Hematopoietic multipotent progenitor cell treated with erythropoietin and hydrocortisone succinate and interleukin-3 and kit ligand, for 4 days (in vitro differentiated cells): ENCODE measurements at regions not wholly inside any gene's neighbourhood (a gene's known extent, or its start where the extent isn't known, plus 50 kb on each side); places are given as distances from the start of the nearest gene placed in this dataset.
"Not testable (repeated sequence)": the region's sequence is repeated elsewhere in the genome, so short reads cannot be mapped to it uniquely, and the experiment has no call there.

Experiments
- DNase-seq: peaks from one replicate; pipeline ENCODE4 v3.0.0-alpha.2; 2015

DNA sequence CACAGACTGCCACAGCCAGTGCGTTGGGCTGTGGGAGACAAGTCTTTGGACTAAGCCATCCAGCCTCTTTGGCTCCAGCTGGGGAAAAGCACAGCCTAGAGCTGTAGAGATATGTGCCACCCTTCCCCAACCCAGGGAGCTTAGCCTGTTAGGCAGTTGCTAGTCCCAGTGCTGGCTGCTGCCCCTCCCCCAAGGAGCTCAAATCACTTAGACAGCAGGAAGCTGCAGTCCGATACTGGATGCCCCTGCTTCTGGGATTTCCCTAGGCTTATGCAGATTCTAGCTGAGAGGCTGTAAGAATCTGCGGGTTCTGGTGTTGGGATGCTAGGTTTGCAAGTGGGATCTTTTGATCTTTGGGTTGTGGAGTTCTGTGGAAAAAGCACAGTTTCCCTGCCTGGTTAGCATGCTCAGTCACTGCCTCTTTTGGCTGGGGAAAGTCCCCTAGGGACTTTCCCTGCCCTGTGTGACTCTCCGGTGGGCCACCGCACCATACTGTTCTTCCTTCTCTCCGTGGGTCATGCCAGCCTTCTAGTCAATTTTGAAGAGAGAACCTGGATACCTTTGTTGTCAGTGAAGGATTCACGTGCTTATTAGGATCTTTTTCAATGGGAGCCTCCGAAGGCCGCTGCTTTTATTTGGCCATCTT lies 792.0 kb downstream of the KCNA4 start:
- DNase-seq: no peak

DNA sequence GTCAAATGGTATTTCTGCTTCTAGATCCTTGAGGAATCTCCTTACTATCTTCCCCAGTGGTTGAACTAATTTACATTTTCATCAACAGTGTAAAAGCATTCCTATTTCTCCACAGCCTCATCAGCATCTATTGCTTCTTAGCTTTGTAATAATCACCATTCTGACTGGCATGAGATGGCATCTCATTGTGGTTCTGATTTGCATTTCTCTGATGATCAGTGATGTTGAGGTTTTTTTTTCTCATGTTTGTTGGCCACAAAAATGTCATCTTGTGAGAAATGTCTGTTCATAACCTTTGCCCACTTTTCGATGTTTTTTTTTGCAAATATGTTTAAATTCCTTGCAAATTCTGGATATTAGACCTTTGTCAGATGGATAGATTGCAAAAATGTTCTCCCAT lies 797.3 kb downstream of the KCNA4 start:
- not testable (repeated sequence) for DNase-seq

DNA sequence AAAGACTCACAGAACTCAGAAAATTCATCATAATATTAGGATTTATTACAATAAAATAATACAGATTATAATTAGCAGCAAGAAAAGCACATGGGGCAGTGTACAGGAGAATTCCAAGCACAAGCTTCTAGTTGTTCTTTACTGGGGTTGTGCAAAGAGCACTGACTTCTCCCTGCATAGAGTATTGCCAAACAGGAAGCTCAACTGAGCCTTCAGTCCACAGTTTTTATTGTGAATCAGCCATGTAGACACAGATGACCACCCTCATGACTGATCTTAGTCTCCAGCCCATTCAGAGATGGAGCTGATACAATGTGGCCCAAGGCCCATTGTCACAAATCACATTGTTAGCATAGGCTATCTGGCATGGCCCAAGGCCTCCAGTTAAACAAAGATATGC lies 798.9 kb downstream of the KCNA4 start:
- DNase-seq: no peak

DNA sequence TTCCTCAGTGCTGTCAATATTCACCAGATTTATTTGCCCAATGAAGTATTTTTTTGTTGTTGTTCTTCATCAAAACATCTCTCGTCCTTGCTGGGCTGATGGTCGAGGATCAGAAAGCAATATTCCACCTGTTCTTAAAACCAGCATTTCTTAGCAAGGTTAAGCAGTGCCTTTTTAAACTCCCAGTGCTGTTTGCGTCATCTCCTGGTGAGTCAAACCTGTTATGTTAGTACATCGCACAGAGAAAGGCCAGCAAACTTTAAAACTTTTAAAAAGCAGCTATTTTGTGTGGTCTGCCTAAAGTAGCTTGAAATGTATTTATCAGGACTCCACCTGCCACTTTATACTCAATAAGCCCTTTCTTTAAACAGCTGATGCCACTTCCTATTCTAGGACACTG lies 802.0 kb downstream of the KCNA4 start:
- no peak for DNase-seq

DNA sequence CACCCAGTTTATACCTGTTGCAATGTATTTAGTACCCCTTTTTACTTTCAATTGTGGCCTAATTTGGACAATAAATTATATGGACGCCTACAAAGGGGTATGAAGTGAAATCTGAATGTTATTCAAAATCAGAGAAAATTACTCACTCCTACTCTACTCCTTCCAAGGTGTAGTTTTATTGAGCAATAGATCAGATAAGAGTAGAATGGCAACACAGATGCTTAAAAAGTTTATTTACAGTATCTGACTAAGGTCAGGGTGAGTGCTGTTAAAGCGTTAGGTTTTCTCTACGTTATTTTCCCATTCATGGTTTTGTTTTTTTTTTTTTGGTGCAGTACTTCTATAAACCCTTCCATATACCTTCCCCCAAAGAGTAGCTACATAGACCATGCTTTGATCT lies 805.6 kb downstream of the KCNA4 start:
- DNase-seq: no peak

DNA sequence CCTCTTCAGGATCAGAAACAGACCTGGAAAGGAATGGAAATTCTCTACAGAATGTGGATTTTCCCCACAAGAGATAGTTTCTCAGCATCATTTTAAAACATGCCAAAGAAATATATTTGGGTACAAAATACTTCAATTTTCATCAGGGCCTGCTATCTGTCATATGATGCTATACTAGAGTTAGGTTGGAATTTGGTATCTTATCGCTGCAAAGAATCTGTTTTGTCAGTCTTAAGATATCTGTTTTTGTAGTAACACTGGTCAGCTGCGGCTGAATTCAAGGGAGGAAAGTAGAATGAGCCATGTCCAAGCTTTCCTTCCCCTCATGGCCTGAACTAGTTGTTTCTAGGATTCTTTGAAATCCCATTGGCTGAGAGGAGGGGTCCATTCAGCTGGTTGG lies 806.4 kb downstream of the KCNA4 start:
- DNase-seq: no peak

DNA sequence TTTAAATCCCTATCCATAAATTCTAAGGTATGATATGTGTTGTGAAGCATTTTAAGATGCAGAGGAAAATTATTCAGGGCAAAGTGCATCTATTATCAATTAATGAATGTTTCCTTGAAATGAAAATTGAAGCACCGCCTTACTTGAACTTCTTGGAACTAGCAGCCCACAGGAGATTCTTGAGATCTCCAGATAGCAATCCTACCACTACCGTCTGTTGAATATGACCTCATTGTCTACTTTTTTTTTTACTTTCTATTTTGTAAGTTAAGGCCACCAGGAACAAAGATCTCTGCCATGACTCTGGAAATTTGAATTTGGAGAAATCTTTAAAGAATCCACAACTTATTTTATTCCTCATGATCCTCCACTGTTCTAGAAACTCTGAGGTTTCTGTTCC lies 808.7 kb downstream of the KCNA4 start:
- no peak for DNase-seq

DNA sequence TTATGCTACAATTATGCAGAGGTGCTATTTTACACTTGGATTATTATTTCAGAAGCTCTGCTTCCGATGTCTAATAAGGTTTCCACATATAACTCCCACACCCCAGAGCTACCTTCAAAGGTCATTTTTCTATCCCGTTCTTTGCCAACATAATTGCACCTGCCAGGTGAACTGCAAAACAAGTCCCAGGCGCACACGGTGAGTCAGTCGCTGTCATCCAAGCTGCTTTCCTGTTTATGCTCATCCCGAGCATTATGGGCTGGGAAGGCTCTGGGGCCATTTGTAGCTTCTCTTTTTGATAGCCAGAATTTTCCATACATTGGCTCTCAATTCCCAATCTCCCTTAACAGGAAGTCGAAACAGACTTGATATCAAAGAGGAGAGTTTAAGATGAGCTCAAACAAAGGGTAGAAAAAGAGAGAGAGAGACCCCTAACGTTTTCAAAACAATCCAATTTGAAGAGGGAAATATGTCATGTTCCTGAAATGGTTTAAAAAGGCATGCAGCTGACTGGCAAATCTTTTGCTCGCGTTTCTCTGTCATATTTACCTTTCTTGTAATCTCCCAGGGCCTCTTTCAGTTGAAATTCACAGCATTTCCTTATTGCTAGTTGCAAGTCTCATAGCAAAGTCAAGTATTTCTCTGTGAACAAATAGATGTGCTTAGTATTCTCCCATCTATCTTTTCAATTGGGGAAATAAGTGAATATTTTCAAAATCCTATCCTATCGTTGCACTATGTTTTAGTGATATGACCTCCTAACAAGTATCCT lies 815.9 kb downstream of the KCNA4 start:
- no peak for DNase-seq

DNA sequence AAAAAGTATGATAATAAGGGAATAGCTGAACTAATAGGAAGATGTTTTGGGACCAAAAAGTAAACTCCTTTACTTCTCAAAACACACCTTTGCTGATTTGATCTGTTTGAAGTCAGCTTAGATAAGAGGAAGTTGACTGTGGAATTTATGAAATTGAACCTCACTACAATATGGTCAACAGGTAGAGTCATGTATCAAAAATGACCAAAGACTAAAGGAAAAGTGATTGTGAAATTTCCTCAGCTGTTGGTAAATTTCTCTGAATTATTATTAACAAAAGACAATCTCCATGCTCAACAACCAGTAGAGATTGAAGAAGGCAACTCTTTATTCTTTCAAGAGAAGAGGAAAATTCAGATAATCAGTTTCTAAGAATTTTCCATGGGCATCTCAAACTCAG lies 826.5 kb downstream of the KCNA4 start:
- DNase-seq: no peak

DNA sequence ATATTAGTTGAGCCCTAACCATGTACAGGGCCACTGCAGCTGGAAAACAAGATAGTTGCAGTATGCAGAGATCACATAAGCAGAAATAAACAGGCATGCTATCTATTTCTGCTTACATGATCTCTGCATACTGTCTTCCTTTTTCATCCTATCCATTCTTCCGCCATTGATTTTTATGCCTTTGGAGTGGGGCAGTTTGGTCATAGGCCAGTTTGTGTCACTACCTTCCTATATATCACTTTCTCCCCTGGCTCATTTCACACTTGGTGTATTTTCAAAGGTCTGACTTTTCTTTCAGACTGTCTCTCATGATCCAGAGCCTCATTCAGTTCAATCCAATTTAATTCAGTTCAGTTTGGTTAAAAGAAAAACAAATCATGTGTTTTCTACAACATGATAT lies 829.6 kb downstream of the KCNA4 start:
- DNase-seq: no peak

DNA sequence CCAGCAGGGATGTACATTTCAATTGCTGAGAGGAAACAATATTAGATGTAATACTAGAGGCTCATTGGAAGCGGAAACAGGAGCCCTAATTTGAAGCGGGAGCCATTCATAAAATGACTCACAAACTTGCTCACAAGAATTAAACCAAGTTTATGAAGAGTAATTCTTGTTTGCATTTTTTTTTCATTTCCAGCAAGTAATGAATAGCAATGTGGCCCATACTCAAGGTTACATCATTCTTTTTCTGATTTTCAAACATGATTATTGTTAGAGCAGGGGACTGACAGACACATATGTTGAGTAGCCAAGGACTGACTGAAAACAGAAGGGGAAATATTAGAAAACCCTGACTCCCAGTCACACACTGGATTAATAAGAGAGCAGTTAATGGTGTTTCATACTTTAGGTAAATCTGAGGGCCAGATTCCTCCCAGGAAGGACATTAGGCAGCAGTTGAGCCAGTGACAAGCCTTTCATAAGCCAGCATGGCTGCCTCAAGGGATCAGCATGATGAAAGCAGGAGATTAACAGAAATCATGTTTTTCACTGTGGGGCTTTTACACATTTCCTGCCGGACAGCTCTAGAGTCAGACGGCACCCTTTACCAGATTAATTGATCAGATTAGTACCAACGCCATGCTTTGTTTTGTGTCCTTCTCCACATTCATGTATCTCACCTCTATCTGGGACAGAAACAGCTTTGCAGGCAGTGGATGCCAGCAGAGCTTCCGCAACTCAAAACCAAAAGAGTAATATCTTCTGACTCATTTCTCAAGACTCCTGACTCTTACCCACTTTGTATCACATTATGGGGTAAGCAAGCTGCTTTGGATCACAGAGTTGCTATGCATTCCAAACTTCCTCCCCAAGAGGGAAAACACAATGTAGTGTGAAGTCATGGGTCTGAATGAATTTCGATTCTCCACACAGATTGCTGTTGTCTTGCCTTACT lies 831.6 kb downstream of the KCNA4 start:
- DNase-seq: no peak

DNA sequence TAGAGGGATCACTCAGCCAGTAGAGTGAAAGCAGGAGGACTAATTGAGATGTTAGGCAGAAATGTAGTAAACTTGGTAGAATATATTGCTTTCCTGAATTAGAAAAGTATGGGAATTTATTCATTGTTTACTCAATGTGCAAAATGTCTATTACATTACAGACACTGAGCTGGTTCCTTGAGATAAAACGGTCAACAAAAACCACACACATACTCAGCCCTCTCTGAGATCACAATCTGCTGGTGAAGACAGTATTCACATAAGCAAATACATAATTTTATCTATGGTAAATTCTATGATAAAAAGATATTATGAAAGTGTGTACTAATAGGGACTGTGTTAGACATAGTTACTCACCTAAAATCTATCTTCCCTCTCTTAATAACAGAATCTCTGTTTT lies 833.5 kb downstream of the KCNA4 start:
- no peak for DNase-seq

DNA sequence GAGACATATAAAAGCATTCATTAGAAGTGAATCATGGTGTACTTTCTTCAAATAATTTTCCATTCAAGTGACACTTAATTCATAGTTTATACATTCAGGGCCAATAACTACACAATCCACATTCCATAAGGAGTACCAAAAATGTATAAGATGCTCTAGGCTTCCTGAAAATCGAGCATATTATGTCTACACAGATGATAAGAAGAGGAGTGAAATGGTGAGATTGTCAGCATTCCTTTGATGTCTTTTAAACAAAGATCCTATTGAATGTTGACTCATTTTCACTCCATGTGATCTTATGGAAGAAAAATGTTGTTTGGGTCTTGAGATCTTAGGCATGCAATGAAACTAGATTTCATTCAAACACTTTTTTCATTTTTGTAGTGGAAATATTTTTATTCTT lies 843.2 kb downstream of the KCNA4 start:
- DNase-seq: no peak

DNA sequence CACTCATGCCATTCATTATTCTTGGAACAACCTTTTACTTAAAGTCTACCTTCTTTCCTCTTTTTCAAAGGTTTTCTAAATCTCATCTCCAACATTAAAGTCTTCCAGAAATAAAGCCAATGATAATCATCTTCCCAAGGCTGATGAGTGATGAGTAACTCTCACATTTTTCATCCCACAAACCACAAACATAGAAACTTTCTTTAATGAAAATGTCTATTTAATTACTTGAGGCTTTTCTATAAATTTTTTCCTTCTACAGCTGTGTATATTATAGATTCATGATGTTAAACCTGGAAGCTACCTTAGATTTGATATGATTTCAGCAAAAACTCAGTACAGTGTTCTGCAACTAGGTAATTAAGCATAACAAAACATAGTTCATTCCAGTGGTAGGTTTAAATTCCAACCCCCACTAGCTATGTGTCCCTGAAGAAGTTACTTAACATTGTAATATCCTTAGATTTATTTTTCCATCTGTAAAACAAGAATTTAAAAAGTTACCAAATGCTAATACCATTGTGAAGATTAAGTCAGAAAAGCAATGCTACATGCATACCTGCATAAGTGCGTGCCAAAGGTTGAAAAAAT lies 845.4 kb downstream of the KCNA4 start:
- no peak for DNase-seq

DNA sequence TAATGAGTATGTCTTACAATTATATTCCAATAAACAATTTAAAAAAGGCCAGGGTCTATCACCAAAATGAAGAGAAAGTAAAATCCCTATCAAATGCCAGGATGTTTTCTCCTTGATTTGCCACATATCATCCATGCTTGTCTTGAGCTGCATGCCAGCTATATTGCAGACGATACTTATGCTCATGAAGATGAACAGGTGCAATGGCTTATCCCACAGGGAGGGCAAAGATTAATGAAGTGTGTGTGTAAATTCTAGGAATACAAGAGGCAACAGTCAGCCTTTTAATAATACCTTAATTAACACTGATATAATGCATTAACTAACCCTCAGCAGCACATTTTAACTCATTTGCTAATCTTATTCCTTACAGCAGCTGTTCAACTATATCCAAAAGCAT lies 850.5 kb downstream of the KCNA4 start:
- DNase-seq: no peak

DNA sequence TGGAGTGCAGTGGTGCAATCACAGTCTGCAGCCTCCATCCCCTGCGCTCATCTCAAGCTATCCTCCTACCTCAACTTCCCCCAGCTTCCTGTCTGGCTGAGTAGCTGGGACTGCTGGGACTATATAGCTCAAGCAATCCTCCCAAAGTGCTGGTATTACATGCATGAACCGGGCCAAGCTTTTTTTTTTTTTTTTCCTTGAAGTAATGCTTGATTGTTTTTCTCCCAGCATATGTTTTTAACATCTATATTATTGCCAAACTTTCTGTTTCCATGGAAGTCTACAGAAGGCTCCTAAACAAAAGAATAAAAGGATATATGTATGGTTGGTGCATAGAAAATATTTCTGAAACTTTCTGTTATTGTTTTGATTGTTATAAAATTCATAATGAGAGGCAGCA lies 853.6 kb downstream of the KCNA4 start:
- DNase-seq: no peak

DNA sequence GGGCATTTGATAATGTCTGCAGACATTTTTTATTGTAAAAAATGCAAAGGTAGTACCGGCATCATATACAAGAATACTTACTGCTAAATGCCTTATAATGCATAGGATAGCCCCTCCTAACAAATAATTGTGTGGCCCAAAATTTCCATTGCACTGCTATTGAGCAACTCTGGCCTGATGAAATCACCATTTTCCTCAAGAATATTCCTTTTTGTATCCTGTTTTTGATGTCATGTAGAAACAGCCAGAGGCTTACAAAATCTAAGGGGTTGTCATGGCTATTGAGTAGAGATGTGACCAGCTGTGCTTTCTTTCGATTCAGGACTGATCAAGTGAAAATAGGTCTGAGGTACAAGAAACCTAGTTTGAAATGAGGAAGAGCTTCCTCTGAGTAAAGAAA lies 854.3 kb downstream of the KCNA4 start:
- no peak for DNase-seq

DNA sequence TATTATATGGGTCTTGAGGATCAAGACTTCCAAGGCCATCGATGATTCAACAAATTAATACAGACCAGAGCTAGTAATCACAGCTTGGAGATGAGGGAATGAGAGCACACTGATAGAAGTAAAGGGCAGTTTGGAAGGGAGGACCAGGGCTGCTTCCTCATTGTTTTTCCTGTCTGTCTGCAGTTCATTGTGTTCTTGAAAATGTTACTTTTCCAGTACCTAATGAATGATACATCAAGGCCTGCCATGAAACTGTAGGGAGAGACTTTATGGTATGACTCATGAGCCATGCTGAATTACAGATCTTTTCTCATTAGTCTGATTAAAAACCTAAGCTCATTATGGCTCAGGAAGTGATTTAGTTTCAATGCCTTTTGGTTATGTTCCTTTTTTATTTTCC lies 855.6 kb downstream of the KCNA4 start:
- no peak for DNase-seq

DNA sequence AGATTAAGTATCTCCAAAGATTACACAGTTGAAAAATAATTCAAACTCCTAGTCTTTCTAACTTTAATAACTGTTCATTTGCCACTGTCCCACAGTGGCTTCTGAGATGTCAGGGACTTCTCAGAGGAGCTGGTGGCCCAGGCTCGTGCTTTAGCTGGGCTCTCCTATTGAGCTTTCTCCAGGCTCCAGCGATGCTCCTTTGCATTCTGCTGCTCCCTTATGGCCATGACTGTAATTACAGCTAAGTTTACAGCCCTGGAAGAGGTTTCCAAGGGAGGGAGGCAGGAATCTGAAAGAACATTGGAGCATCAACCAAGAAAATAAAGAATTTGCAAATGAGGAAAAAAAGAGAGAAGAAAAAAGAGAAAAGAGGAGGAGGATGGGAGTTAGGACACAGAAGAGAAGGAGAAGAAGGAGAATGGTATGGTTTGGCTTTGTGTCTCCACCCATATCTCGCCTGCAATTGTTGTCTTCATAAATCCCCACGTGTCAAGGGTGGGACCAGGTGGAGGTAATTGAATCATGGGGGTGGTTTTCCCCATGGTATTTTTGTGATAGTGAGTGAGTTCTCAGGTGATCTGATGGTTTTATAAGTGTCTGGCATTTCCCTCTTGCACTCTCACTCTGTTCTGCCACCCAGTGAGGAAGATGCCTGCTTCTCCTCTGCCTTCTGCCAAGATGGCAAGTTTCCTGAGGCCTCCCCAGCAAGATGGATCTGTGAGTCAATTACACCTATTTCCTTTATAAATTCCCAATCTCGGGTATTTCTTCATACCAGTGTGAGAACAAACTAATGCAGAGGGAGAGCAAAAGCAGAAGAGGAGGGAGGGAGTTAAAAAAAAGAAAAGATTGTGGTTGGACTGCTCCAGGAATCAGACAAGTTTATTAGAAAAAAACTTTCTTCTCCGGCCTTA lies 857.0 kb downstream of the KCNA4 start:
- DNase-seq: peak; percentile 57

DNA sequence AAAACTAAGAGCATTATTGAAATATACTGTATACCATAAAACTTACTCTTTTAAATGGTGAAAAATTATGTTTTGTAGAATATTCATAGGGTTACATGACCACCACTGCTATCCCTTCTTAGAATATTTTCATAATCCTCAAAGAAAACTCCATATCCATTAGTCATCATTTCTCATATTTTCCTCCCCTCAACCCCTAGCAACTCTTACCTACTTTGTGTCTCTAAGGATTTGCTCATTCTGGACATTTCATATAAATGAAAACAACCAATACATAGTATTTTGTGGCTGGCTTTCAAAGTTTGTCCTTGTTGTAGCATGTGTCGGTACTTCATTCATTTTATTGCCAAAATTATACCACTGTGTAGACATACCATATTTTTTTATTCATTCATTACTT lies 863.8 kb downstream of the KCNA4 start:
- DNase-seq: no peak

DNA sequence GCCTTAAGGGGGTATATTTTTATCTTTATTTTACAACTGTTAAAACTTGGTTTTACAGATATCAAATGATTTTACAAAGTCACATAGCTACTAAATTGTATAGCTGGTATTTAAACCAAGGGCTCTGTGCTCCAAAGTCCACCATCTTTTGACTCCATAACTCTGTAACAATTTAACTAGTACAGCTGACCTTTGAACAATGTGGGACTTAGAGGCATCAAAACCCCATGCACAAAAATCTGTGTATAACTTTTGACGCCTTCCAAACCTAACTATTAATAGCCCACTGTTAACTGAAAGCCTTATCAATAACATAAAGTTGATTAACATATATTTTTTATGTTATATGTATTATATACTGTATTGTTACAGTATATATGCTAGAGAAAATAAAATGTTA lies 874.3 kb downstream of the KCNA4 start:
- DNase-seq: not testable (repeated sequence)

DNA sequence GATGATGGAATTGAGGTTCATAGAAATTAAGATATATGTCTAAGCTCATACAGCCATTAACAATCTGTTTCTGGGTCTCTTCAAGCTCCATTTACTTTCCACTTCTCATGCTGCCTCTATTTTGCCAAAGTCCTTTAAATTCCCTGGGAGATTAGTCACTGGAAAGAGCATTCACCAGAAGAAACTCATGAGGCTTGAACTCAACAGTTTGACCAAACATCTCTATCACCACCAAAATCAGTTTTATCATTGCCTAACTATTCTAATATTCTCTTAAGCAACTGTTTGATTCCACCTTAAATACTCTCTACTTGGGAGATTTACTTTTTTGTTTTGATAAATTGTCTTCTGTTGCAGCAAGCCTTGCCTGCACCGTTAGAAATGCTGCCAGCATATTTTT lies 881.3 kb downstream of the KCNA4 start:
- no peak for DNase-seq
